GM12873 (cell line): ENCODE measurements at regions not wholly inside any gene's neighbourhood (a gene's known extent, or its start where the extent isn't known, plus 50 kb on each side); places are given as distances from the start of the nearest gene placed in this dataset.

Experiments
- TF ChIP-seq, protein P1 (sequence below): IDR thresholded peaks from 2 replicates; pipeline ENCODE4 v1.5.1; 2012; ENCODE audit warnings: low read depth, mild to moderate bottlenecking, moderate library complexity, low read length, control low read depth; ENCODE audit not compliant: insufficient read depth; ENCODE audit errors: missing control alignments

DNA sequence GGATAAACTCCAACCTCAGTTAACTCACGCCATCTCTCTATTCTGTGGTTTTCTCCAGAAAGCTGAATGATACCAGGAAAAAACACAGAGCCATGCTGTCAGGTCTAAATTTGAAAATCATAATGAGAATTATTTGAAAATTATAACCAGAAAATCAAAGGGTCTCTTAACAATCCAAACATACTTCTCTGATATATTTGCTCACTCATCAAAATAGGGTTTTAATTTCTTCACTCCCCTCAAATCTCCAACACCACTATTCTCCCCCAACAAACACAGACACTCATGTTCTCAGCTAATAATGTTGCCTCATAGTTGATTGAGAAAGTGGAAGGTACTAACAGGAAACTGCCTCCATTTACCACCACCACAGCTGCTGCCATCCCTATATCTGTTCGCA lies 375.5 kb downstream of the TLE1 start:
- TF ChIP-seq, protein P1, sequence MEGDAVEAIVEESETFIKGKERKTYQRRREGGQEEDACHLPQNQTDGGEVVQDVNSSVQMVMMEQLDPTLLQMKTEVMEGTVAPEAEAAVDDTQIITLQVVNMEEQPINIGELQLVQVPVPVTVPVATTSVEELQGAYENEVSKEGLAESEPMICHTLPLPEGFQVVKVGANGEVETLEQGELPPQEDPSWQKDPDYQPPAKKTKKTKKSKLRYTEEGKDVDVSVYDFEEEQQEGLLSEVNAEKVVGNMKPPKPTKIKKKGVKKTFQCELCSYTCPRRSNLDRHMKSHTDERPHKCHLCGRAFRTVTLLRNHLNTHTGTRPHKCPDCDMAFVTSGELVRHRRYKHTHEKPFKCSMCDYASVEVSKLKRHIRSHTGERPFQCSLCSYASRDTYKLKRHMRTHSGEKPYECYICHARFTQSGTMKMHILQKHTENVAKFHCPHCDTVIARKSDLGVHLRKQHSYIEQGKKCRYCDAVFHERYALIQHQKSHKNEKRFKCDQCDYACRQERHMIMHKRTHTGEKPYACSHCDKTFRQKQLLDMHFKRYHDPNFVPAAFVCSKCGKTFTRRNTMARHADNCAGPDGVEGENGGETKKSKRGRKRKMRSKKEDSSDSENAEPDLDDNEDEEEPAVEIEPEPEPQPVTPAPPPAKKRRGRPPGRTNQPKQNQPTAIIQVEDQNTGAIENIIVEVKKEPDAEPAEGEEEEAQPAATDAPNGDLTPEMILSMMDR: no peak

DNA sequence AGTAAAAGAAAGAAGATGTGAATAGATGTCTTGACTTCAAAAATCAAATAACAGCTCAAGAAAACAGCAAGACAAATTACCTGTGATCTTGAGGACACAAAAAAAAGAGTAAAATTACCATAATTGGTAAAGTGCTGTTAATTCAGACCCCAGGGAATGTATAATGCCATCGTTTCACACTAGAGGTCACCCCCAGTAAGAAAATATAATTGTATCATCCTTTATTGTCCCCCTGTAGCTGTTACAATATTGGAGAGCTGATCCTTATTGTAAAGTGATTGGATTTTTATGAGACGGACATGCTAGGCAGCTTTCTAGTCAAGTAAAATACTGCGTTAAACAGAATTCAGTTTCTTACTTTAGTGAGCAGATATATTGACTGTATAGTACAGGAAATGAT lies 377.0 kb downstream of the TLE1 start:
- TF ChIP-seq, protein P1: no peak

DNA sequence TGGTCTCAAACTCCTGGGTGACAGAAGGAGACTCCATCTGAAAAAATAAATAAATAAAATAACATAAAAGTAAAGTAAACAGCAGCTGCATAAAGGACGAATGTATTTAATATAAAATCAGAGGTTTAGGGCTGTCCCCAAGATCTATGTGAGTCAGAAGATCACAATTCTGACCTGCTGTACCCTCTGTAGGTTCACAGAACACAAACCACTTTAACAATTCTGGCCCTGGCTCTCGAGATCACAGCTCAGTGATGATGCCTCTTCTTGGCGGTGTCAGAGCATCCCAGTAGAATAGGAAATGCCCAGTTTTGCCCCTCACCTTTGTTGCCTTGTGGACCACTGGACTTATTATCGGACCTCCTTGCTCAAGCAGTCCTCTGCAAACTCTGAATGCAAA lies 380.9 kb downstream of the TLE1 start:
- TF ChIP-seq, protein P1: no peak

- TF ChIP-seq, protein P1: no peak
Measured at GRCh38 chr9:81305561-81306182, 383.7 kb downstream of the TLE1 start.

GRCh38 chr9:81303658-81304057 lies 385.7 kb downstream of the TLE1 start:
- TF ChIP-seq, protein P1: no peak

- TF ChIP-seq, protein P1: no peak
Measured at GRCh38 chr9:81293651-81294050, 395.7 kb downstream of the TLE1 start.

DNA sequence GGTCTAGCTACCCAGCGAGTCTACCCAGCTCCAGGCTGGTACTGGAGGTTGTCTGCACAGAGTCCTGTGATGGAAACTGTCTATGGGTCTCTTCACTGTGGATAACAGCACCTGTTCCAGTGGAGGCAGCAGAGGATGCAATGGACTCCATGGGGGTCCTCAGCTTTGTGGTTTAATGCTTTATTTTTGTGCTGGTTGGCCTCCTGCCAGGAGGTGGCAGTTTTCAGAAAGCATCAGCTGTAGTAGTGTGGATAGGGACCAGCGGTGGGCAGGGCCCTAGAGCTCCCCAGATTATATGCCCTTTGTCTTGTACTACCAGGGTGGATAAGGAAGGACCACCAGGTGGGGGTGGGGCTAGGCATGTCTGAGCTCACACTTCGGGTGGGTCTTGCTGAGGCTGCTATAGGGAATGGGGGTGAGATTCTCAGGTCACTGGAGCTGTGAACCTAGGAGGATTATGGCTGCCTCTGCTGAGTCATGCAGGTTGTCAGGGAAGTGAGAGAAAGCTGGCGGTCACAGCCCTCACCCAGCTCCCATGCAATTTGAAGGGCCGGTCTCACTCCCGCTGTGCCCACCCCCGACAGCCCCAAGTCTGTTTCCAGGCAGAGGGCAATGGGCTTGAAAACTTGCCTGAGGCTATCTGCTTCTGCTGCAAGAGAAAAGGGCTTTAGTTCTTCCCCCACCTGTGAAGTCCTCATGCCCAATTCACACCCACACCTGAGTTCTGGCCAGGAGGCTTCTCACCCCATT lies 397.1 kb downstream of the TLE1 start:
- TF ChIP-seq, protein P1: no peak
